HG02610 (cell line): ENCODE measurements at regions not wholly inside any gene's neighbourhood (a gene's known extent, or its start where the extent isn't known, plus 50 kb on each side); places are given as distances from the start of the nearest gene placed in this dataset.

Experiments used
- ATAC-seq: cut with Tn5 transposase; IDR thresholded peaks from one replicate; pipeline ENCODE4 v1.9.1; 2021; ENCODE audit warnings: mild to moderate bottlenecking, moderate library complexity; ENCODE audit not compliant: unreplicated experiment

GRCh38 chrX:39971760-39972159 is 126.0 kb downstream of the BCOR start:
- ATAC-seq, result no peak

- ATAC-seq, result no peak
These were observed 125.4 kb downstream of the BCOR start for GRCh38 chrX:39972340-39972739.

DNA sequence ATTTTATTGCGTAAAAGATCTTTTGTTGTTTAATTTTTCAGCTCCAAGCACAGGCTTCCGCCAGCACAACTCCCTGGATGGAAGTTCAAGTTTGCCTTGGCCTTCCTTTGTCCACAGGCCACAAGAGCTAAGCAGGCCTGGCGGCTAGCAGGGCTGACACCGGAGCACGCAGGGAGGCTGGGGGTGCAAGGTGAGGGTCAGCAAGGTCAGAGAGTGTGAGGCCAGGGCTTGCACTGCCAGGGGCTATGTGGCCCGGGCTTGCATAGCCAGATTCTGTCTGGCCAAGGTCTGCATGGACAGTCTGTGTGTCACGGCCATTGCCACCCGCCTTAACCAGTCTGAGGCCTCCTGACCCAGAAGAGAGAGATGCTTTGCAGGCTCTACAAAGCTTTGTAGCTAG is 123.9 kb downstream of the BCOR start:
- no peak for ATAC-seq

GRCh38 chrX:39974270-39974669 is 123.5 kb downstream of the BCOR start:
- no peak for ATAC-seq

DNA sequence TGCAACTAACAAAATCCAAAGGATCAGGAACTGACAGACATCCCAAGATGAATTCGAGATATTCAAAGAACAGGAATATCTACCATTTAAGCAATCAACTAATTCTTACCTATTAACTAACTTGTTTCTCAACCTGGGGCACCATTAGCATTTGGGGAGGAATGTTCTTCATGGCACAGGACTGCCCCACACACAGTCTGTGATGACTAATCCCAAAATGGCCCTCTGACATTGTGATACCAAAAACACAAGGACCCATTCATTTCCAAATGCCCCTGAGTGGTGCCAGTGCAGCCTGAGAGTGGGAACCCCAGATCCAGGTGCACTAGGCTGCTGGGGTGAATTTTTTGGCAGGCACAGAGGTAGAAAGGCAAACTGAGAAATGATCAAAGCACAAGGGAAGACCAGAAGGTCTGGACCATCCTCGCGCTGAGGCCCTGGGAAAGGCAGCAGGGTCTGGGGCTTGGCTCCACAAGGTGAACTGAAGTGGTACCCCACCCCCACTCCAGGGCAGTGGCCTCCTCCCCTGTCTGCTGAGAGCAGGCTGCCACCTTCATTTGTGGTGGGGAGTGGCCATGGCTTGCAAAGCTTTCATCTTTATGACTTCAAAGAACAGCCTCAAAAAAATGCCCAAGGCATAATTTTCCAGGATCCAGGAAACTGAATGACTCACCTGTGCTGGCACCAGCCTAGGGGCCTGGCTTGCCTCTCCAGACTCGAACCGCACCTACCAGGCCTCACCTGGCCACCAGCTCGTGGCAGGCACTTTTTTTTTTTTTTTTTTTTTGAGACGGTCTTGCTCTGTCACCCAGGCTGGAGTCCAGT is 122.4 kb downstream of the BCOR start:
- ATAC-seq, result no peak

- no peak for ATAC-seq
These were observed 115.8 kb downstream of the BCOR start for GRCh38 chrX:39981946-39982345.

GRCh38 chrX:39982948-39983347 is 114.8 kb downstream of the BCOR start:
- no peak for ATAC-seq

- ATAC-seq, result no peak
These were observed 114.0 kb downstream of the BCOR start for GRCh38 chrX:39983715-39984114.

- ATAC-seq, result no peak
These were observed 113.4 kb downstream of the BCOR start for GRCh38 chrX:39984191-39984956.

- no peak for ATAC-seq
These were observed 112.7 kb downstream of the BCOR start for GRCh38 chrX:39985071-39985470.

DNA sequence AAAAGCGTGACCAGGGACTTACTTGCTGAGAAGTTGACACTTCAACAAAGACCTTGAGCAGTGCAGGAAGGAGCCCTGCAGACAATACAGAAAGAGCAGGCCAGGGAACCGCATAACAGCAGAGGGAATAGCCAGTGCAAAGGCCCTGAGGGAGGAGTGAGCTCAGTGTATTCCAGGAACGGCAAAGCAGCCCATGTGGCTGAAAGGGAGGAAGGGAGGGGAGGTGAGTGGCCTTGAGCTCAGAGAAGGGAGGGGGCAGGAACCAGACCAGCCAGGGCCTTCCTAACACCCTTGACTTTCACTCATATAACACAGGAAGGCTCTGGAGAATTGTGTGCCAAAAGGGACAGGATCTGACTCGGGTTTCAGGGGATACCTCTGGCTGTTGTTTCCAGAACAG is 112.2 kb downstream of the BCOR start:
- ATAC-seq, result no peak

GRCh38 chrX:39988496-39988895 is 109.3 kb downstream of the BCOR start:
- ATAC-seq, result no peak

GRCh38 chrX:39990388-39990787 is 107.4 kb downstream of the BCOR start:
- ATAC-seq, result no peak

DNA sequence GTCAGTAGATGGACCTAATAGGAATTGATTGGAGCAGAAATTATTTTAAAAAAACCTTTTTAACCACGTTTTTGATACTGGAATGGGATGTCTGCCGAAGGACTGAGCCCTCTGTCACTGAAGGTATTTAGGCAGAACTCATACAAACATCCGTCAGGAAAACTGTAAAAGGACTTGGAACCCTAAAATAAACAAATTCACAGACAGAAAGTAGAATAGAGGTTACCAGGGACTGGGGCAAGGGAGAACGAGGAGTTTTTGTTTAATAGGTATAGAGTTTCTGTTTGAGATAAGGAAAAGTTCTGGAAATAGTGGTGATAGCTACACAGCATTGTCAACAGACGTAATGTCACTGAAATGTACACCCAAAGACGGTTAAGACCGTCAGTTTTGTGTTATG is 105.5 kb downstream of the BCOR start:
- no peak for ATAC-seq

GRCh38 chrX:39995457-39995856 is 102.3 kb downstream of the BCOR start:
- ATAC-seq, result no peak

GRCh38 chrX:39996536-39996935 is 101.2 kb downstream of the BCOR start:
- no peak for ATAC-seq

DNA sequence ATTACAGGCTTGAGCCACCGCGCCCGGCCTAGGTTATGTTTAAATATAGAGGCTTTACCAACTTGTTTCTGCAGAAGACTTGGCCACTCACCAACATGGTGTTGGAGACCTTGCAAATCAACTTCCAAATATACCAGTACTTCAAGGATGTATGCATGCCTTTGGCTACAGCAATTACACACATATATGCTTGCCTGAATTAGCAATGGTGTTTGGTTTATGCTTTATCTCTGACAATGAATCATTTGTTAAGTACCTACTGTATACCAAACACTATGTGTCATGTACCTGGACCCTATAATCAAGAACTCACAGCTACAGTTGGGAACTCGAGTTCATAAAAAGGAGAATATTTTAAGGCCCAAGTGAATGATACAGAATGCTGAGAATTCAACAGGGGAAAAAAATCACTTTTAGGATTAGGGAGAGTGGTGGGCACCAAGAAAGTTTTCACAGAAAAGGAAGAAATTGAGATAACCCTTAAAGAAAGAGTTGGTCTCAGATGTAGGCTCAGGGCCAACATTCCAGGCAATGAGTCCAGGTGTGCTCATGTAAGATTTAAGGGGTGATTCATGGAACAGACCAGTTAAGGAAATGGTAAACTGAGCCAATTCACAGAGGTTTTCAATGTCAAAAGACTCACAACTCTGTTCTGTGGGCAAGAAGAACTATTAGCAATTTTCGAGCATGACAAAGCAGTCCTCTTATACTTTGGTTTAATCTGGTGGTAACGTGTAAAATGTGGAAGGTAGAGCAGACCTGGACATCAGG is 98.9 kb downstream of the BCOR start:
- ATAC-seq, result no peak
